Prostate gland (tissue), 2 donors: ENCODE measurements at regions not wholly inside any gene's neighbourhood (a gene's known extent, or its start where the extent isn't known, plus 50 kb on each side); places are given as distances from the start of the nearest gene placed in this dataset.

Source experiments
- DNase-seq: peaks from one replicate; pipeline ENCODE4 v3.0.0-alpha.2; 2019; ENCODE audit warnings: low spot score
- H3K27ac ChIP-seq, 2 donors: fragments of 200-600 bp; sonication (generic); 2 replicates each; pipeline ENCODE4 v1.5.1; 2017 to 2019
- H3K27me3 ChIP-seq: fragments of 200-600 bp; sonication (generic); replicated peaks from 2 replicates; pipeline ENCODE4 v1.5.1; 2019; ENCODE audit not compliant: insufficient read depth
- H3K36me3 ChIP-seq, 2 donors: fragments of 200-600 bp; sonication (generic); 1 replicate in 1 of 2; 2 replicates in 1 of 2; pipeline versions ENCODE4 v1.5.1 to v1.8.1; 2017 to 2019
- H3K4me1 ChIP-seq: fragments of 200-600 bp; sonication (generic); replicated peaks from 2 replicates; pipeline ENCODE4 v1.5.1; 2019
- H3K4me3 ChIP-seq, 2 donors: fragments of 200-600 bp; sonication (generic); 2 replicates each; pipeline ENCODE4 v1.5.1; 2017 to 2019
- H3K9me3 ChIP-seq: fragments of 200-600 bp; sonication (generic); 2 replicates; pipeline ENCODE4 v1.5.1; 2017
- POLR2A ChIP-seq: fragments of 450-650 bp; IDR thresholded peaks from one replicate; pipeline ENCODE4 v1.6.1; 2016; ENCODE audit warnings: antibody characterized with exemption, mild to moderate bottlenecking
- POLR2AphosphoS5 ChIP-seq: sonication (generic); formaldehyde crosslinking; IDR thresholded peaks from one replicate; pipeline ENCODE4 v1.6.1; 2017; ENCODE audit warnings: antibody characterized with exemption
- WGBS: methylation state at CpG from one replicate; pipeline ENCODE4 v1.1.5; 2018; 5-methylcytosine and 5-hydroxymethylcytosine counted together
- intact Hi-C: fragments of 100-400 bp; cut with DNase I; formaldehyde crosslinking; loops from one replicate; pipeline ENCODE4 v1.14.2; 2022
- TF ChIP-seq, protein P1 (sequence below), 4 experiments: fragments of 200-600 bp in 2 of 4; fragments of 450-650 bp in 2 of 4; sonication (generic) in 2 of 4; IDR thresholded peaks; 1 replicate in 3 of 4; 2 replicates in 1 of 4; pipeline ENCODE4 v1.5.1; 2016 to 2019; ENCODE audit warnings: antibody characterized with exemption in 4 of 4, mild to moderate bottlenecking in 2 of 4, moderate library complexity in 2 of 4

DNA sequence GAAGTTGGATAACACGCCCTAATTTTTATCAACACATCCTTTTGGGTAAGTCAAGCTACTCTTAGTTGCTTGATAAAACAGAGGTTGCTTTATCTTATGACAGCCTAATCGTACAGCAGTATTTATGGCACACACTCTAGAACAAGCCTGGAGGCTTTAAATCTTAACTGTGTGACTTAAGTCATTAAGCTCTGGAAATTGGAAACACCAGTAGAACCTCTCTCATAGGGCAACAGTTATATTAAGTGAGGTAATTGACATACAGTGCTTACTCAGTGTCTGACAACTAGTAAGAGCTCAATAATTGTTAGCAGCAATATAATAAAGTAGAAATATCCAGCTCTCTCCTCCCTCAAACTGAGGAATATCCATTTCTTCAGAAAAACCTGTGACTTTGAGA, 808.9 kb upstream of the WWC1 start:
- H3K4me3 ChIP-seq, result no peak overlapping the region
- no peaks in the 10 kb centered on the region for H3K27me3 ChIP-seq
- intact Hi-C loops, result no loop called here
- no peaks in the 10 kb centered on the region for H3K9me3 ChIP-seq
- no peaks in the 10 kb centered on the region for H3K4me1 ChIP-seq
- H3K27ac ChIP-seq, result no peak overlapping the region
- DNase-seq, result no peak
- WGBS, result 87% methylated on average over 2 of the region's 2 CpGs
- no peak for TF ChIP-seq POLR2A
- no peaks in the 10 kb centered on the region for H3K36me3 ChIP-seq

GRCh38 chr5:167485061-167485774, 806.2 kb upstream of the WWC1 start:
- no peak for DNase-seq
- no peak overlapping the region for H3K27ac ChIP-seq
- H3K9me3 ChIP-seq, result no peaks in the 10 kb centered on the region
- TF ChIP-seq POLR2AphosphoS5 (no peak), POLR2A (no peak)
- TF ChIP-seq, protein P1, sequence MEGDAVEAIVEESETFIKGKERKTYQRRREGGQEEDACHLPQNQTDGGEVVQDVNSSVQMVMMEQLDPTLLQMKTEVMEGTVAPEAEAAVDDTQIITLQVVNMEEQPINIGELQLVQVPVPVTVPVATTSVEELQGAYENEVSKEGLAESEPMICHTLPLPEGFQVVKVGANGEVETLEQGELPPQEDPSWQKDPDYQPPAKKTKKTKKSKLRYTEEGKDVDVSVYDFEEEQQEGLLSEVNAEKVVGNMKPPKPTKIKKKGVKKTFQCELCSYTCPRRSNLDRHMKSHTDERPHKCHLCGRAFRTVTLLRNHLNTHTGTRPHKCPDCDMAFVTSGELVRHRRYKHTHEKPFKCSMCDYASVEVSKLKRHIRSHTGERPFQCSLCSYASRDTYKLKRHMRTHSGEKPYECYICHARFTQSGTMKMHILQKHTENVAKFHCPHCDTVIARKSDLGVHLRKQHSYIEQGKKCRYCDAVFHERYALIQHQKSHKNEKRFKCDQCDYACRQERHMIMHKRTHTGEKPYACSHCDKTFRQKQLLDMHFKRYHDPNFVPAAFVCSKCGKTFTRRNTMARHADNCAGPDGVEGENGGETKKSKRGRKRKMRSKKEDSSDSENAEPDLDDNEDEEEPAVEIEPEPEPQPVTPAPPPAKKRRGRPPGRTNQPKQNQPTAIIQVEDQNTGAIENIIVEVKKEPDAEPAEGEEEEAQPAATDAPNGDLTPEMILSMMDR (IDR thresholded peaks at IDR 0.05), result no peak
- no peaks in the 10 kb centered on the region for H3K27me3 ChIP-seq
- whole genome bisulfite sequencing, result 85% methylated on average over 8 of the region's 8 CpGs
- H3K4me1 ChIP-seq, result no peaks in the 10 kb centered on the region
- intact Hi-C loops, result no loop called here
- H3K4me3 ChIP-seq, result no peak overlapping the region
- H3K36me3 ChIP-seq, result no peaks in the 10 kb centered on the region

DNA sequence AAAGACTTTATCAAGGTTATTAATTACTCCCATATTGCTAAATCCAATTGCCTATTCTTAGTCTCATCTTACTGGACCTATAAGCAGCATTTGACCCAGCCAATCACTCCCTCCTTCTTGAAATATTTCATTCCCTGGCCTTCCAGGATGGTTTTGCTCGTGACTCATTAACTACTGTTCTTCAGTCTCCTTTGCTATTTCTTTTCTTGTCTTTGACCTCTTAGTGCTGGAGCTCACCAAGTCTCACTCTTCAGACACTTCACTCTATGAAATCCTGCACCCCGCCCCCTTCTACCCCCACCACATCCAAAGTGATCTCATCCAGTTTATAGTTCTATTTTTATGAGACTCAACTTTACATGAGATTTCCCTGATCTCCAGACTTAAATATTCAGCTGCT, 803.1 kb upstream of the WWC1 start:
- no peak for DNase-seq
- intact Hi-C loops, result no loop called here
- Histone ChIP-seq H3K4me3 (no peak overlapping the region), H3K36me3 (no peaks in the 10 kb centered on the region), H3K27me3 (no peaks in the 10 kb centered on the region), H3K9me3 (no peaks in the 10 kb centered on the region), H3K27ac (no peak overlapping the region), H3K4me1 (no peaks in the 10 kb centered on the region)
- 76% methylated on average over 2 of the region's 2 CpGs for WGBS
- TF ChIP-seq POLR2AphosphoS5 (no peak), POLR2A (no peak)
- TF ChIP-seq, protein P1 (IDR thresholded peaks at IDR 0.05), result no peak

DNA sequence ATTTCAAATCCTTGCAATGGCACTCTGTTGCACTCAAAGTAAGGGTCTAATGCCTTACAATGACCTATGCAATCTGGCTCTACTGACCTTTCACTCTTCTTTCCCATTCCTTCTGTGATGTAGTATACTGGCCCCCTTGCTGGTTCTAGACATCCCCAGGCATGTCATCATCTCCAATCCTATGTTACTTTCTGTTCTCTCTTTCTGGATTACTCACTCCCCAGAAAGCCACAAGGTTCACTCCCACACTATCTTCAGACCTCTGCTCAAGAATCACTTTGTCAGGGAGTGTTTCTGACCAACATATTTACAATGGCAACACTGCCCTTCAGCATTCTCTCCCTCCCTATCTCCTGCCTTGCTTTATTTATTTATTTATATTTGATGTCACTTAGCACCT, 802.2 kb upstream of the WWC1 start:
- no peak for DNase-seq
- no peaks in the 10 kb centered on the region for H3K27me3 ChIP-seq
- H3K4me1 ChIP-seq, result no peaks in the 10 kb centered on the region
- no peaks in the 10 kb centered on the region for H3K36me3 ChIP-seq
- no peak overlapping the region for H3K27ac ChIP-seq
- TF ChIP-seq POLR2A, result no peak
- TF ChIP-seq, protein P1 (IDR thresholded peaks at IDR 0.05), result no peak
- no peak for TF ChIP-seq POLR2AphosphoS5
- intact Hi-C loops, result no loop called here
- no peak overlapping the region for H3K4me3 ChIP-seq
- no peaks in the 10 kb centered on the region for H3K9me3 ChIP-seq

- no peak for DNase-seq
- Histone ChIP-seq H3K4me1 (no peaks in the 10 kb centered on the region), H3K4me3 (no peak overlapping the region), H3K9me3 (no peaks in the 10 kb centered on the region), H3K27me3 (no peaks in the 10 kb centered on the region), H3K27ac (no peak overlapping the region), H3K36me3 (no peaks in the 10 kb centered on the region)
- intact Hi-C loops, result no loop called here
- 52% methylated on average over 5 of the region's 5 CpGs for WGBS
- TF ChIP-seq, protein P1 (IDR thresholded peaks at IDR 0.05), result no peak
- TF ChIP-seq POLR2A, result no peak
- TF ChIP-seq POLR2AphosphoS5, result no peak
Measured at GRCh38 chr5:167503926-167504720, 787.3 kb upstream of the WWC1 start.
